Right atrium auricular region (tissue), 2 donors: ENCODE measurements at regions not wholly inside any gene's neighbourhood (a gene's known extent, or its start where the extent isn't known, plus 50 kb on each side); places are given as distances from the start of the nearest gene placed in this dataset.

Experiments used
- DNase-seq: peaks from one replicate; pipeline ENCODE4 v3.0.0-alpha.2; 2019; ENCODE audit warnings: low spot score
- H3K27ac ChIP-seq, 2 donors: fragments of 200-600 bp; sonication (generic); 1 replicate in 1 of 2; 2 replicates in 1 of 2; pipeline ENCODE4 v1.5.1; 2016 to 2019
- H3K27me3 ChIP-seq, 2 donors: fragments of 200-600 bp; sonication (generic); one replicate each; pipeline versions ENCODE4 v1.5.1 to v1.6.0; 2017 to 2019
- H3K36me3 ChIP-seq: fragments of 200-600 bp; sonication (generic); one replicate; pipeline ENCODE4 v1.5.1; 2016
- H3K4me1 ChIP-seq, 2 donors: fragments of 200-600 bp; sonication (generic); one replicate each; pipeline versions ENCODE4 v1.5.1 to v1.6.0; 2017 to 2019
- H3K4me3 ChIP-seq, 2 donors: fragments of 200-600 bp; sonication (generic); 1 replicate in 1 of 2; 2 replicates in 1 of 2; pipeline ENCODE4 v1.5.1; 2017 to 2019; ENCODE audit warnings: mild to moderate bottlenecking in 1 of 2, moderate library complexity in 1 of 2
- H3K9me3 ChIP-seq, 2 donors: fragments of 200-600 bp; sonication (generic); one replicate each; pipeline ENCODE4 v1.5.1; 2019
- TF ChIP-seq, protein P1 (sequence below), 2 donors: fragments of 200-600 bp; sonication (generic); IDR thresholded peaks; one replicate each; pipeline ENCODE4 v1.5.1; 2019; ENCODE audit warnings: antibody characterized with exemption in 2 of 2

DNA sequence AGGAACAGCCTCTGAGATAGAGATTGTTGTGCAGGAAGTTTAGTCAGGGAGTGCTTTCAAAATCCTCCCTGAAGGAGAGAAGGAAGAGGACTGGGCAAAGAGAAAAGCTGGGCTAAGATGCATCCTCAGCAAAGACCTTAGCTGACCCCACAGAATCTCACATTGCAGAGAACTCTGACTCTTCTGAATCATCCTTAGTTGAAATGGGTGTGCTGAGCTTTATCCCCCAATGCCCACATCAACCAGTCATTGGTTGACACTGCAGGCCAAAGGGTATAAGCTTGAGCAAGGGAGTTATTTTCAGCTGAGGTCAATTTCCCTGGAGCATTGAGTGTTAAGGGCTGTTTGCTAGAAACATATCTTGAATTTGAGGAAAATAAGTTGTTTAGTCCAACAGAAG is 732.2 kb downstream of the CBLN4 start:
- Histone ChIP-seq H3K27me3 (no peaks in the 10 kb centered on the region), H3K36me3 (no peaks in the 10 kb centered on the region), H3K4me3 (no peak overlapping the region), H3K27ac (no peak overlapping the region), H3K4me1 (no peaks in the 10 kb centered on the region), H3K9me3 (no peaks in the 10 kb centered on the region)
- no peak for DNase-seq
- TF ChIP-seq, protein P1, sequence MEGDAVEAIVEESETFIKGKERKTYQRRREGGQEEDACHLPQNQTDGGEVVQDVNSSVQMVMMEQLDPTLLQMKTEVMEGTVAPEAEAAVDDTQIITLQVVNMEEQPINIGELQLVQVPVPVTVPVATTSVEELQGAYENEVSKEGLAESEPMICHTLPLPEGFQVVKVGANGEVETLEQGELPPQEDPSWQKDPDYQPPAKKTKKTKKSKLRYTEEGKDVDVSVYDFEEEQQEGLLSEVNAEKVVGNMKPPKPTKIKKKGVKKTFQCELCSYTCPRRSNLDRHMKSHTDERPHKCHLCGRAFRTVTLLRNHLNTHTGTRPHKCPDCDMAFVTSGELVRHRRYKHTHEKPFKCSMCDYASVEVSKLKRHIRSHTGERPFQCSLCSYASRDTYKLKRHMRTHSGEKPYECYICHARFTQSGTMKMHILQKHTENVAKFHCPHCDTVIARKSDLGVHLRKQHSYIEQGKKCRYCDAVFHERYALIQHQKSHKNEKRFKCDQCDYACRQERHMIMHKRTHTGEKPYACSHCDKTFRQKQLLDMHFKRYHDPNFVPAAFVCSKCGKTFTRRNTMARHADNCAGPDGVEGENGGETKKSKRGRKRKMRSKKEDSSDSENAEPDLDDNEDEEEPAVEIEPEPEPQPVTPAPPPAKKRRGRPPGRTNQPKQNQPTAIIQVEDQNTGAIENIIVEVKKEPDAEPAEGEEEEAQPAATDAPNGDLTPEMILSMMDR (IDR thresholded peaks at IDR 0.05) = no peak

DNA sequence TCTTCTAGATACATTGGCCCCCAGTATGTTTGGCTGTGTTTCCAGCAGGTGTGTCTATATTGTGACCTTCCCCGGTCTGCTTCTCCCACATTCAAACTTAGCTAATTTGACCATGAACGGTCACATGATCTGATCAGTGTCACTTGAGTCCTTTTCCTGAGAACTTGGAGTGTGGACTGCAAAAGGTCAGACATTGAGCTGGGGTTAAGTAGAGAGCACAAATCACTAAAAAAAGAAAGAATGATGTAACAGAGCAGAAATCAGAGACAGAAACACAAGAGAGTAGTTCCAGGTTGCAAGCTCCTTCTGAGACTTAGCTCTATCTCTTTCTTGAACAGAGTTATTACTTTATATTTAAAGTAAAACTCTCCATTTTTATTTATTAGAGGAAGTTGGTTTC is 733.9 kb downstream of the CBLN4 start:
- H3K9me3 ChIP-seq = no peaks in the 10 kb centered on the region
- no peaks in the 10 kb centered on the region for H3K36me3 ChIP-seq
- H3K27ac ChIP-seq = no peak overlapping the region
- no peaks in the 10 kb centered on the region for H3K4me1 ChIP-seq
- H3K27me3 ChIP-seq = no peaks in the 10 kb centered on the region
- TF ChIP-seq, protein P1 (IDR thresholded peaks at IDR 0.05) = no peak
- DNase-seq = no peak
- no peak overlapping the region for H3K4me3 ChIP-seq

DNA sequence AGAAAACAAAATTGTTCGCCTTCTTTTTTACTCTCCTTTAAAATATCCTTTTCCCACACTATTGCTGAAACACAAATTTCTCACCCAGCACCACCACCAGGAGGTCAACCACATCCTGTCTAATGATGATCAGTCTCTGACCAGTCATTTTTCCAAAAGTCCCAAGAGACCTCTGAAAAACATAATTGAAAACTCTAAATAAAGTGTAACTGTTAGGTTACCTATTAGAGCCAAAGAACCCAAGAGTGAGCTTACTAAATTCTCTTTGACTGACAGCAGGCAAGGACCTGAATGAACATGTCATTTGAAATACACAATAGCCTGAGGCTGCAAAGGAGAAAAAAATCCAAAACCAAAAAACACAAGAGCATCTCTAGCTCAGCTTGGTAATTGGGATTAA is 735.4 kb downstream of the CBLN4 start:
- Histone ChIP-seq H3K27me3 (no peaks in the 10 kb centered on the region), H3K9me3 (no peaks in the 10 kb centered on the region), H3K36me3 (no peaks in the 10 kb centered on the region), H3K27ac (no peak overlapping the region), H3K4me1 (no peaks in the 10 kb centered on the region), H3K4me3 (no peak overlapping the region)
- TF ChIP-seq, protein P1 (IDR thresholded peaks at IDR 0.05) = no peak
- DNase-seq = no peak

DNA sequence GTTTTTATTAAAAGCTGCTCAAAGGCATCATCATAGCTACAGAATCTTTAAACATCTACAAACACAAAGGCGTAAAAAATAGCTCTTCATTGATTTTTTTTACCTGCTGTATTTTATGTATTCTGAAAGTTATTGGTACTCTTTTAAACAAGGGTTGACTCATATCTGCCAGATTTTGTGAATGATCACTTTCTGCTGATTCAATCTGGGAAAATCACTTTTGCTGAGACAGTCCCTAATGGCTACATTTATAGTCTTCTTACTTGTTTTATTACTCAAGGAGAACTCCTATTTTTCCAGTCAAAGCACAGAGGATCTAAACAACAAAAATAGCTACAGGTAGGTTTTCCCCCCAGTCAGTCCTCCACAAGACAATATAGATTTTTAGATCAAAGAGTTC is 739.0 kb downstream of the CBLN4 start:
- TF ChIP-seq, protein P1 (IDR thresholded peaks at IDR 0.05) = no peak
- Histone ChIP-seq H3K27me3 (no peaks in the 10 kb centered on the region), H3K36me3 (no peaks in the 10 kb centered on the region), H3K4me3 (no peak overlapping the region), H3K27ac (no peak overlapping the region), H3K4me1 (no peaks in the 10 kb centered on the region), H3K9me3 (no peaks in the 10 kb centered on the region)
- DNase-seq = no peak

DNA sequence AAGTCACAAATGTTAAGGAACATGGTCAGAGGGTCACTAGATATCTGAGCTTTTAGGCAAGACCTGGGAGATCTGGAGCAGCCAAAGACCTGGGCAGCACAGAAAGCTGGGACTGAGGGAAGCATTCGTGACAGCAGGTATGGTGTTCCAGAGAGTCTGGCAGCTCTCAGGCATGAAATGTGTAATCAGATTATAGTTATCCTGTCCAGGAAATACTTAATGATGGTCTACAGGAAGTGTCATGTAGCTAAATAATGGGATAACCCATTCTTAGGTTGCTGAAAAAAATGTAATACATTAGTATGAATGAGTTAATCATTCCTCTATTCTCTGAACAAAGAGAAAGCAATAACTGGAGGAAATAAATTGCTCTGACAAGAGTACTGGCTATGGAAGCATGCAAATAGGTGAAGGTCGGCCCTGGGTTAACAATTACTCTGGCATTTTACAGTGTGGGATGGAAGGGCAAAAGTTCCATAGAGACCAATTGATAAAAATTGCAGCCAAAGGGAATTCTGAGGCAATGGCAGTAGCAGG is 740.5 kb downstream of the CBLN4 start:
- no peaks in the 10 kb centered on the region for H3K9me3 ChIP-seq
- no peak overlapping the region for H3K27ac ChIP-seq
- no peaks in the 10 kb centered on the region for H3K27me3 ChIP-seq
- H3K4me3 ChIP-seq = no peak overlapping the region
- no peaks in the 10 kb centered on the region for H3K36me3 ChIP-seq
- H3K4me1 ChIP-seq = no peaks in the 10 kb centered on the region
- DNase-seq = no peak
- TF ChIP-seq, protein P1 (IDR thresholded peaks at IDR 0.05) = no peak

DNA sequence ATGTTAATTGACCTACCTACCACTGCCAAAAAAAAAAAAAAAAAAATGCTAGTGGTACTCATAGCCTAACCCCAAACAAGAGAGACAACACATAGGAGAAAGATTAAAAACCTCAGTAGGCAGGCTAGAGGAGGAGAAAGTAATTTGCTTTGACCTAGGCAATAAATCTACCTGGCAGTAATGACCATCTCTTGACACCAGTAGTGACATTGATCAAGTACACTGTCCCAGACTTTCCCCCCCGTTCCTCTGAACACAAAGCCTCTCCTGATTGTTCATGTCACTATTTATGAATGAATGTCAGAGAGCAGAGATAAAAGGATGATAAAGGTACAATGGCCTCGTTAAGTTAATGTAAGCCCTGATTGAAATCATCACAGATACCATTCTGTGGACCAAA is 746.8 kb downstream of the CBLN4 start:
- DNase-seq = no peak
- no peaks in the 10 kb centered on the region for H3K9me3 ChIP-seq

More for the DNA sequence above, 746.8 kb downstream of the CBLN4 start:
- no peak overlapping the region for H3K4me3 ChIP-seq
- H3K36me3 ChIP-seq = no peaks in the 10 kb centered on the region
- TF ChIP-seq, protein P1 (IDR thresholded peaks at IDR 0.05) = no peak
- no peak overlapping the region for H3K27ac ChIP-seq
- H3K27me3 ChIP-seq = no peaks in the 10 kb centered on the region
- H3K4me1 ChIP-seq = peaks cover 0 to 16% of the 10 kb centered on the region in 2 donors
